CD8-positive, alpha-beta memory T cell (primary cell): ENCODE measurements at regions not wholly inside any gene's neighbourhood (a gene's known extent, or its start where the extent isn't known, plus 50 kb on each side); places are given as distances from the start of the nearest gene placed in this dataset.
A peak's percentile ranks its signal among the peaks of the same experiment; 100 is the strongest.
"Not testable (repeated sequence)": the region's sequence is repeated elsewhere in the genome, so short reads cannot be mapped to it uniquely, and the experiment has no call there.

ENCODE experiments used
- CTCF ChIA-PET: fragments of 350-600 bp; sonication (Branson Sonifier 250); formaldehyde crosslinking; loops from one replicate; lab custom pipeline; 2021; ENCODE audit warnings: antibody characterized with exemption; lab: Charles Lee
- POLR2A ChIA-PET: fragments of 350-600 bp; sonication (Branson Sonifier 250); formaldehyde crosslinking; loops from one replicate; lab custom pipeline; 2021; ENCODE audit warnings: antibody characterized with exemption; lab: Charles Lee
- DNase-seq, 5 donors: peaks; one replicate each; pipeline versions ENCODE4 v3.0.0 to v3.0.0-alpha.2; 2020 to 2022; ENCODE audit warnings: mixed read lengths in 1 of 5
- H3K27ac ChIP-seq: one replicate; pipeline ENCODE4 v1.7.0; 2013; ENCODE audit warnings: low read depth, mild to moderate bottlenecking, low read length, moderate library complexity
- H3K27me3 ChIP-seq: 2 replicates; pipeline ENCODE4 v1.7.0; 2013; ENCODE audit warnings: low read length, mild to moderate bottlenecking; ENCODE audit not compliant: insufficient read depth, poor library complexity, severe bottlenecking
- H3K36me3 ChIP-seq: 2 replicates; pipeline ENCODE4 v1.7.0; 2013; ENCODE audit warnings: mild to moderate bottlenecking, low read length, moderate library complexity; ENCODE audit not compliant: insufficient read depth
- H3K4me1 ChIP-seq: 2 replicates; pipeline ENCODE4 v1.7.0; 2013; ENCODE audit warnings: mild to moderate bottlenecking, low read length, moderate library complexity; ENCODE audit not compliant: insufficient read depth
- H3K4me3 ChIP-seq: 2 replicates; pipeline ENCODE4 v1.7.0; 2013; ENCODE audit warnings: mild to moderate bottlenecking, low read length
- H3K9me3 ChIP-seq: 2 replicates; pipeline ENCODE4 v1.7.0; 2013; ENCODE audit warnings: mild to moderate bottlenecking, low read length
- H3K27ac Mint-ChIP-seq, 8 donors: one replicate each; pipeline ENCODE4 v1.8.0; 2020 to 2021; ENCODE audit warnings: mixed read lengths in 8 of 8, mild to moderate bottlenecking in 6 of 8, inconsistent platforms in 3 of 8, moderate library complexity in 3 of 8
- H3K27me3 Mint-ChIP-seq, 2 donors: one replicate each; pipeline ENCODE4 v1.8.0; 2020 to 2021; ENCODE audit warnings: mixed read lengths in 2 of 2, mild to moderate bottlenecking in 1 of 2, moderate library complexity in 1 of 2
- H3K36me3 Mint-ChIP-seq, 3 donors: one replicate each; pipeline ENCODE4 v1.8.0; 2020 to 2021; ENCODE audit warnings: mixed read lengths in 3 of 3, inconsistent platforms in 1 of 3, mild to moderate bottlenecking in 1 of 3
- H3K4me1 Mint-ChIP-seq, 3 donors: one replicate each; pipeline ENCODE4 v1.8.0; 2020 to 2021; ENCODE audit warnings: mixed read lengths in 3 of 3, inconsistent platforms in 1 of 3, mild to moderate bottlenecking in 1 of 3
- H3K4me3 Mint-ChIP-seq, 7 donors: one replicate each; pipeline ENCODE4 v1.8.0; 2020 to 2021; ENCODE audit warnings: mixed read lengths in 7 of 7, mild to moderate bottlenecking in 6 of 7, moderate library complexity in 4 of 7, inconsistent platforms in 2 of 7
- H3K9me3 Mint-ChIP-seq, 5 donors: one replicate each; pipeline ENCODE4 v1.8.0; 2020 to 2022; ENCODE audit warnings: mixed read lengths in 5 of 5, mild to moderate bottlenecking in 3 of 5, moderate library complexity in 2 of 5, inconsistent platforms in 1 of 5

DNA sequence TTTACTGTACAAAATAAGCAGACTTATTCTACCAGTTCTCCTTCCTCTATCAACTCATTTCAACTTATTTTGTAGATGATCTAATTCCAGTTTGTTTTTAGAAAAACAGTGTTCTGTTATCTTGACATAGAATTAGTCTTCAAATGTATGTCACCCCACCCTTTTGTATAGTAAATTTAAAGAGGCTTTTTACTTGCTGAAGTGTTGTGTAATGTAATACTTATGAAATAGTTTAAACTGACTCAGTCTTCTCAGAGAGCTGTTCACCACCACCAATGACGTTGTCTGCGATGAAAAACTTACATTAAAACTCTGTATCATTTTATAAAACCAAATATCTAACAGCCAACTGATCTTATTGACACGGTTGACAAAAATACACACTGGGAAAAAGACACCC is 82.9 kb downstream of the RAP2B start:
- DNase-seq: no peak
- Histone ChIP-seq H3K4me3 (no peak overlapping the region), H3K9me3 (no peaks in the 10 kb centered on the region), H3K36me3 (no peaks in the 10 kb centered on the region), H3K27me3 (no peaks in the 10 kb centered on the region), H3K27ac (no peak overlapping the region), H3K4me1 (peaks cover 30% of the 10 kb centered on the region)
- Mint-ChIP-seq H3K4me3 (no peak overlapping the region), H3K36me3 (peaks cover 0 to 8% (median 0%) of the 10 kb centered on the region in 3 donors), H3K27me3 (no peaks in the 10 kb centered on the region), H3K9me3 (peaks cover 0 to 3% (median 0%) of the 10 kb centered on the region in 5 donors), H3K27ac (peak overlapping the region in 3 of 8 donors; percentile 13 to 57 (median 40)), H3K4me1 (peaks cover 55 to 80% (median 68%) of the 10 kb centered on the region in 3 donors)
- CTCF ChIA-PET: no interaction called here
- POLR2A ChIA-PET: no interaction called here

GRCh38 chr3:153245661-153246060 is 83.6 kb downstream of the RAP2B start:
- H3K27me3 Mint-ChIP-seq: no peaks in the 10 kb centered on the region
- Histone ChIP-seq H3K4me3 (no peak overlapping the region), H3K27ac (no peak overlapping the region), H3K4me1 (peaks cover 30% of the 10 kb centered on the region), H3K9me3 (no peaks in the 10 kb centered on the region), H3K27me3 (no peaks in the 10 kb centered on the region), H3K36me3 (no peaks in the 10 kb centered on the region)
- H3K9me3 Mint-ChIP-seq: peaks cover 0 to 3% (median 0%) of the 10 kb centered on the region in 5 donors
- DNase-seq: no peak
- H3K4me1 Mint-ChIP-seq: peaks cover 62 to 87% (median 75%) of the 10 kb centered on the region in 3 donors
- ChIA-PET CTCF (no interaction called here), POLR2A (no interaction called here)
- peaks cover 0 to 8% (median 0%) of the 10 kb centered on the region in 3 donors for H3K36me3 Mint-ChIP-seq
- H3K4me3 Mint-ChIP-seq: no peak overlapping the region
- peak overlapping the region in 1 of 8 donors; percentile 19 for H3K27ac Mint-ChIP-seq

GRCh38 chr3:153246331-153246730 is 84.3 kb downstream of the RAP2B start:
- Histone ChIP-seq H3K27me3 (no peaks in the 10 kb centered on the region), H3K27ac (no peak overlapping the region), H3K9me3 (no peaks in the 10 kb centered on the region), H3K36me3 (no peaks in the 10 kb centered on the region), H3K4me1 (peaks cover 30% of the 10 kb centered on the region), H3K4me3 (no peak overlapping the region)
- Mint-ChIP-seq H3K27me3 (no peaks in the 10 kb centered on the region), H3K4me3 (no peak overlapping the region), H3K9me3 (peaks cover 0 to 3% (median 0%) of the 10 kb centered on the region in 5 donors), H3K27ac (peak overlapping the region in 2 of 8 donors; percentile 40 to 61), H3K36me3 (peaks cover 0 to 8% (median 0%) of the 10 kb centered on the region in 3 donors), H3K4me1 (peaks cover 66 to 92% (median 77%) of the 10 kb centered on the region in 3 donors)
- ChIA-PET CTCF (no interaction called here), POLR2A (no interaction called here)
- no peak for DNase-seq

GRCh38 chr3:153246806-153247205 is 84.8 kb downstream of the RAP2B start:
- no peak for DNase-seq
- Histone ChIP-seq H3K4me1 (peaks cover 30% of the 10 kb centered on the region), H3K9me3 (no peaks in the 10 kb centered on the region), H3K27me3 (no peaks in the 10 kb centered on the region), H3K27ac (no peak overlapping the region), H3K36me3 (no peaks in the 10 kb centered on the region), H3K4me3 (no peak overlapping the region)
- POLR2A ChIA-PET: no interaction called here
- CTCF ChIA-PET: no interaction called here
- Mint-ChIP-seq H3K4me1 (peaks cover 68 to 91% (median 74%) of the 10 kb centered on the region in 3 donors), H3K27me3 (no peaks in the 10 kb centered on the region), H3K4me3 (no peak overlapping the region), H3K36me3 (peaks cover 0 to 8% (median under 1%) of the 10 kb centered on the region in 3 donors), H3K9me3 (peaks cover 0 to 3% (median 0%) of the 10 kb centered on the region in 5 donors), H3K27ac (peak overlapping the region in 1 of 8 donors; percentile 88)

GRCh38 chr3:153247331-153248330 is 85.6 kb downstream of the RAP2B start:
- Histone ChIP-seq H3K4me1 (peaks cover 22% of the 10 kb centered on the region), H3K4me3 (no peak overlapping the region), H3K36me3 (no peaks in the 10 kb centered on the region), H3K27me3 (no peaks in the 10 kb centered on the region), H3K27ac (no peak overlapping the region), H3K9me3 (no peaks in the 10 kb centered on the region)
- H3K4me1 Mint-ChIP-seq: peaks cover 63 to 90% (median 71%) of the 10 kb centered on the region in 3 donors
- H3K4me3 Mint-ChIP-seq: peak overlapping the region in 1 of 7 donors; percentile 13
- H3K27me3 Mint-ChIP-seq: no peaks in the 10 kb centered on the region
- H3K27ac Mint-ChIP-seq: peak overlapping the region; percentile 10 to 88 (median 38)
- ChIA-PET CTCF (no interaction called here), POLR2A (no interaction called here)
- no peak for DNase-seq
- H3K9me3 Mint-ChIP-seq: peaks cover 0 to 1% (median 0%) of the 10 kb centered on the region in 5 donors
- H3K36me3 Mint-ChIP-seq: peaks cover 0 to 8% (median 2%) of the 10 kb centered on the region in 3 donors

DNA sequence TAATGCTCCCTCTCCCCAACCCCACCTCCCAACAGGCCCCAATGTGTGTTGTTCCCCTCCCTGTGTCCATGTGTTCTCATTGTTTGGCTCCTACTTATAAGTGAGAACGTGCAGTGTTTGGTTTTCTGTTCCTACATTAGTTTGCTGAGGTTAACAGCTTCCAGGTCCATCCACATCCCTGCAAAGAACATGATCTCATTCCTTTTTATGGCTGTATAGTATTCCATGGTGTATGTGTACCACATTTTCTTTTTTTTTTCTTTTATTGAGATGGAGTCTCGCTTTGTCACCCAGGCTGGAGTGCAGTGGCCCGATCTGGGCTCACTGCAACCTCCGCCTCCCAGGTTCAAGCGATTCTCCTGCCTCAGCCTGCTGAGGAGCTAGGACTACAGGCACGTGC is 86.8 kb downstream of the RAP2B start:
- CTCF ChIA-PET, H3K27me3 Mint-ChIP-seq, POLR2A ChIA-PET, H3K27me3 ChIP-seq, H3K27ac ChIP-seq, H3K4me3 ChIP-seq, H3K9me3 Mint-ChIP-seq, H3K36me3 ChIP-seq, H3K36me3 Mint-ChIP-seq, H3K9me3 ChIP-seq, DNase-seq: not testable (repeated sequence)
- H3K4me3 Mint-ChIP-seq: peak overlapping the region in 5 of 7 donors; percentile 13 to 58 (median 41)
- H3K4me1 Mint-ChIP-seq: peaks cover 57 to 78% (median 69%) of the 10 kb centered on the region in 3 donors
- H3K4me1 ChIP-seq: peaks cover 18% of the 10 kb centered on the region
- peak overlapping the region in 7 of 8 donors; percentile 13 to 86 (median 66) for H3K27ac Mint-ChIP-seq

- Mint-ChIP-seq H3K36me3 (peaks cover 0 to 8% (median 2%) of the 10 kb centered on the region in 3 donors), H3K4me3 (peak overlapping the region in 1 of 7 donors; percentile 8), H3K27me3 (no peaks in the 10 kb centered on the region), H3K27ac (peak overlapping the region in 1 of 8 donors; percentile 37), H3K9me3 (no peaks in the 10 kb centered on the region), H3K4me1 (peaks cover 51 to 69% (median 61%) of the 10 kb centered on the region in 3 donors)
- Histone ChIP-seq H3K4me3 (no peak overlapping the region), H3K27me3 (no peaks in the 10 kb centered on the region), H3K4me1 (peaks cover 18% of the 10 kb centered on the region), H3K36me3 (no peaks in the 10 kb centered on the region), H3K9me3 (no peaks in the 10 kb centered on the region), H3K27ac (no peak overlapping the region)
- no peak for DNase-seq
- CTCF ChIA-PET: no interaction called here
- POLR2A ChIA-PET: no interaction called here
Measured at GRCh38 chr3:153249906-153250305, 87.9 kb downstream of the RAP2B start.

DNA sequence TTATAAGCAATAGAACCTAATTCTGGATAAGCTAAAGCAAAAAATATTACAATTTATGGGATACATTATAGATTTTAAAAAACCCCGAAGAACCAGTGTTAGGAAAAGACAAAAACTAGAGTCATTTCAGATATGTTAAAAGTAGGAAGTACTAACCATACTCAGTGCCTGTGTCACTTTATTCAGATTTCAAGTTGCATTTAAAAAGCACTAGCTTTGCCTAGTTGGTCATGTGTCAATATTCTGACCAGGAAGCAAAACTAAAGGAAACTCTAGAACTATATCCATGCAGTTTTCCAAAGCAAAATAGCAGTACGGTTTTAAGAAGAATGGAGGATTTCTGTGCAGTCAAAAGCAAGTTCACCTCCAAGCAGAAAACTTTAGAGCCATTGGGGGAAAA is 88.4 kb downstream of the RAP2B start:
- no peaks in the 10 kb centered on the region for H3K27me3 ChIP-seq
- H3K4me1 ChIP-seq: peaks cover 18% of the 10 kb centered on the region
- DNase-seq: no peak
- H3K27ac Mint-ChIP-seq: peak overlapping the region in 4 of 8 donors; percentile 17 to 65 (median 39)
- no peaks in the 10 kb centered on the region for H3K9me3 Mint-ChIP-seq
- no peaks in the 10 kb centered on the region for H3K9me3 ChIP-seq
- H3K27ac ChIP-seq: no peak overlapping the region
- POLR2A ChIA-PET: no interaction called here
- peak overlapping the region in 1 of 7 donors; percentile 8 for H3K4me3 Mint-ChIP-seq
- no peaks in the 10 kb centered on the region for H3K36me3 ChIP-seq
- H3K27me3 Mint-ChIP-seq: no peaks in the 10 kb centered on the region
- no peak overlapping the region for H3K4me3 ChIP-seq
- CTCF ChIA-PET: no interaction called here
- H3K4me1 Mint-ChIP-seq: peaks cover 45 to 64% (median 57%) of the 10 kb centered on the region in 3 donors
- peaks cover 0 to 5% (median 2%) of the 10 kb centered on the region in 3 donors for H3K36me3 Mint-ChIP-seq
